CD4-positive, alpha-beta T cell treated with Interleukin-1 beta for 1 hour (primary cell): ENCODE measurements at regions not wholly inside any gene's neighbourhood (a gene's known extent, or its start where the extent isn't known, plus 50 kb on each side); places are given as distances from the start of the nearest gene placed in this dataset.
A peak's percentile ranks its signal among the peaks of the same experiment; 100 is the strongest.

Experiments
- DNase-seq, 2 donors: peaks; one replicate each; pipeline ENCODE4 v3.0.0-alpha.2; 2020 to 2022

GRCh38 chr2:217717646-217718045 lies 285.1 kb downstream of the TNS1 start:
- no peak for DNase-seq

GRCh38 chr2:217715484-217715883 lies 287.3 kb downstream of the TNS1 start:
- no peak for DNase-seq

- DNase-seq, result no peak
Measured at GRCh38 chr2:217714287-217714751, 288.5 kb downstream of the TNS1 start.

- peak; percentile 58 to 61 for DNase-seq
Measured at GRCh38 chr2:217713395-217714286, 289.2 kb downstream of the TNS1 start.

- DNase-seq, result no peak
Measured at GRCh38 chr2:217712431-217712830, 290.4 kb downstream of the TNS1 start.

- no peak for DNase-seq
Measured at GRCh38 chr2:217711188-217711587, 291.6 kb downstream of the TNS1 start.

- no peak for DNase-seq
Measured at GRCh38 chr2:217710211-217710765, 292.5 kb downstream of the TNS1 start.

- no peak for DNase-seq
Measured at GRCh38 chr2:217709478-217710210, 293.2 kb downstream of the TNS1 start.

- DNase-seq, result no peak
Measured at GRCh38 chr2:217707131-217707611, 295.6 kb downstream of the TNS1 start.

- DNase-seq, result no peak
Measured at GRCh38 chr2:217706513-217706912, 296.3 kb downstream of the TNS1 start.

- no peak for DNase-seq
Measured at GRCh38 chr2:217706095-217706494, 296.7 kb downstream of the TNS1 start.

GRCh38 chr2:217705461-217705860 lies 297.3 kb downstream of the TNS1 start:
- no peak for DNase-seq

- no peak for DNase-seq
Measured at GRCh38 chr2:217703999-217704398, 298.8 kb downstream of the TNS1 start.

GRCh38 chr2:217703102-217703501 lies 299.7 kb downstream of the TNS1 start:
- DNase-seq, result no peak

- no peak for DNase-seq
Measured at GRCh38 chr2:217701622-217702021, 301.2 kb downstream of the TNS1 start.

- DNase-seq, result no peak
Measured at GRCh38 chr2:217698691-217699090, 304.1 kb downstream of the TNS1 start.

GRCh38 chr2:217695033-217695520 lies 307.7 kb downstream of the TNS1 start:
- DNase-seq, result no peak

GRCh38 chr2:217694291-217694690 lies 308.5 kb downstream of the TNS1 start:
- no peak for DNase-seq

GRCh38 chr2:217693363-217693762 lies 309.4 kb downstream of the TNS1 start:
- no peak for DNase-seq

- no peak for DNase-seq
Measured at GRCh38 chr2:217691920-217692666, 310.7 kb downstream of the TNS1 start.

- no peak for DNase-seq
Measured at GRCh38 chr2:217691516-217691915, 311.3 kb downstream of the TNS1 start.

GRCh38 chr2:217689053-217689452 lies 313.7 kb downstream of the TNS1 start:
- no peak for DNase-seq

GRCh38 chr2:217688494-217688893 lies 314.3 kb downstream of the TNS1 start:
- no peak for DNase-seq
